ENCODE measurements at regions not wholly inside any gene's neighbourhood (a gene's known extent, or its start where the extent isn't known, plus 50 kb on each side); places are given as distances from the start of the nearest gene placed in this dataset.

GRCh38 chr5:61596265-61596664 is 264.2 kb downstream of the ZSWIM6 start:
- DNase-seq: no peak

GRCh38 chr5:61597684-61598083 is 265.6 kb downstream of the ZSWIM6 start:
- no peak for DNase-seq

GRCh38 chr5:61598126-61598525 is 266.1 kb downstream of the ZSWIM6 start:
- peak; percentile 80 for DNase-seq

- DNase-seq: peak; percentile 76
Measured at GRCh38 chr5:61599370-61600122, 267.5 kb downstream of the ZSWIM6 start.

GRCh38 chr5:61600123-61600444 is 268.0 kb downstream of the ZSWIM6 start:
- no peak for DNase-seq

- DNase-seq: no peak
Measured at GRCh38 chr5:61600945-61601511, 269.0 kb downstream of the ZSWIM6 start.

GRCh38 chr5:61603211-61603908 is 271.3 kb downstream of the ZSWIM6 start:
- peak; percentile 32 for DNase-seq

GRCh38 chr5:61604076-61605025 is 272.3 kb downstream of the ZSWIM6 start:
- DNase-seq: no peak

- no peak for DNase-seq
Measured at GRCh38 chr5:61609840-61610677, 278.0 kb downstream of the ZSWIM6 start.

GRCh38 chr5:61610678-61611024 is 278.6 kb downstream of the ZSWIM6 start:
- DNase-seq: no peak

GRCh38 chr5:61612431-61612830 is 280.4 kb downstream of the ZSWIM6 start:
- DNase-seq: peak; percentile 66

- peak; percentile 79 for DNase-seq
Measured at GRCh38 chr5:61613679-61614078, 281.6 kb downstream of the ZSWIM6 start.

- DNase-seq: no peak
Measured at GRCh38 chr5:61614606-61615005, 282.5 kb downstream of the ZSWIM6 start.

GRCh38 chr5:61617039-61617438 is 285.0 kb downstream of the ZSWIM6 start:
- DNase-seq: no peak

GRCh38 chr5:61617995-61618525 is 286.0 kb downstream of the ZSWIM6 start:
- peak; percentile 44 for DNase-seq

GRCh38 chr5:61618577-61618976 is 286.5 kb downstream of the ZSWIM6 start:
- peak; percentile 96 for DNase-seq

- DNase-seq: peak; percentile 22
Measured at GRCh38 chr5:61619289-61619688, 287.2 kb downstream of the ZSWIM6 start.

- no peak for DNase-seq
Measured at GRCh38 chr5:61619777-61620518, 287.9 kb downstream of the ZSWIM6 start.

- DNase-seq: peak; percentile 60
Measured at GRCh38 chr5:61620699-61621182, 288.7 kb downstream of the ZSWIM6 start.

- DNase-seq: no peak
Measured at GRCh38 chr5:61621202-61621650, 289.2 kb downstream of the ZSWIM6 start.

- no peak for DNase-seq
Measured at GRCh38 chr5:61622156-61622555, 290.1 kb downstream of the ZSWIM6 start.

All from NCI-H146 (cell line).